NCI-H146 treated with DMSO at 0.1 percent for 48 hours (cell line): ENCODE measurements at regions not wholly inside any gene's neighbourhood (a gene's known extent, or its start where the extent isn't known, plus 50 kb on each side); places are given as distances from the start of the nearest gene placed in this dataset.
"Not testable (repeated sequence)": the region's sequence is repeated elsewhere in the genome, so short reads cannot be mapped to it uniquely, and the experiment has no call there.

Source experiments
- DNase-seq: peaks from one replicate; lab custom pipeline; 2025; ENCODE audit not compliant: unreplicated experiment; lab: John Stamatoyannopoulos, UW

GRCh38 chr6:11299421-11299784 is 66.9 kb upstream of the NEDD9 start:
- not testable (repeated sequence) for DNase-seq

GRCh38 chr6:11298651-11299420 is 66.4 kb upstream of the NEDD9 start:
- no peak for DNase-seq

GRCh38 chr6:11297376-11297729 is 64.9 kb upstream of the NEDD9 start:
- DNase-seq, result no peak

DNA sequence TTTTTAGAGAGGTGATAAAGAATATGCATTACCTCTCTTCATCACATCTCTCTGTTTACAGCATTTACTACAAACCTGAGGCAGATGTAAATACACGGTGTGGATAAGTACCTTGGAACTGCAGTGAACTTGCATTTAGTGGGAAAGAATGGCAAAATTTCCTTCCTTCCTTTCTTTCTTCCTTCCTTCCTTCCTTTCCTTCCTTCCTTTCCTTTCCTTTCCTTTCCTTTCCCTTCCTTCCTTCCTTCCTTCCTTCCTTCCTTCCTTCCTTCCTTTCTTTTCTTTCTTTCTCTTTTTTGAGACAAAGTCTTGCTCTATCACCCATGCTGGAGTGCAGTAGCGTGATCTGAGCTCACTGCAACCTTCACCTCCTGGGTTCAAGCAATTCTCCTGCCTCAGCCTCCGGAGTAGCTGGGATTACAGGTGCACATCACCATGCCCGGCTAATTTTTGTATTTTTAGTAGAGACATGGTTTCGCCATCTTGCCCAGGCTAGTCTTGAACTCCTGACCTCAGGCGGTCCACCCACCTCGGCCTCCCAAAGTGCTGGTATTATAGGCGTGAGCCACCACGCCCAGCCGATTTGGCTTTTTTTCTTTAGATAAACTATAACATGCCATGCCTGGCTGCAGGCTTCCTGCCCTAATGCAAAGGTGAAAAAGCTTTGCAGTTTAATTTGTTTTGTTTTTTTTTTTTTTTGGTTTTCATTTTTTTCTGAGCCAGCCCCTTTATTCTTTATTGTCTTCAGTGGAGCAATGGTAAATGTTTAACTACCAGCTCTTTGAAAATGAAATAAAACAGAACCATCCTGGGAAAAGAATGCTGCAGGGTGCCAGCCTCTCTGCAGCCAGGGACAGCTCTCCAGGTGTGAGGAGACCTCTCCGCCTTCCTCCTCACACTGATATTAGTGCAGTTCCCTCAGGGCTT is 64.2 kb upstream of the NEDD9 start:
- no peak for DNase-seq

DNA sequence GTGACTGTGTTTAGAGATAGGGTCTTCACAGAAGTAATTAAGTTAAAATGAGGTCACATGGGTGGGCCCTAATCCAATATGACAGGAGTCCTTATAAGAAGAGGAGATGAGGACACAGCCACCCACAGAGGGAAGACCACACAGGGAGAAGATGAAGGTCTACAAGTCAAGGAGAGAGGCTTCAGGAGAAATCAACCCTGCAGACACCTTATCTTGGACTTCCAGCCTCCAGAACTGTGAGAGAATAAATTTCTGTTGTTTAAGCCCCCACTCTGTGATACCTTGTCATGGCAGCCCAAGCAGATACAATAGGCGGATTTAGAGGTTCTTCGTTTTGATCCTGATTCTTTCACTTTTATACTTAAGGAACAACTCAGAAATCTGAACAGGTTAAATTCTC is 63.5 kb upstream of the NEDD9 start:
- no peak for DNase-seq

DNA sequence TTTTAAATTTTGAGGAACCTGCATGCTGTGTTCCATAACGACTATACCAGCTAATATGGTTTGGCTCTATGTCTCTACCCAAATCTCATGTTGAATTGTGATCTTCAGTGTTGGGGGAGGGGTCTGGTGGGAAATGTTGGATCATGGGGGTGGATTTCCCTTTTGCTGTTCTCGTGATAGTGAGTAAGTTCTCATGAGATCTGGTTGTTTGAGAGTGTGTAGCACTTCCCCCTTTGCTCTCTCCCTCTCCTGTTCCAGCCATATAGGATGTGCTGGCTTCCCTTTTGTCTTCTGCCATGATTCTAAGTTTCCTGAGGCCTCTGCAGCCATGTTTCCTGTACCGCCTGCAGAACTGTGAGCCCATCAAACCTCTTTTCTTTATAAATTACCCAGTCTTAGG is 61.8 kb upstream of the NEDD9 start:
- DNase-seq, result no peak

DNA sequence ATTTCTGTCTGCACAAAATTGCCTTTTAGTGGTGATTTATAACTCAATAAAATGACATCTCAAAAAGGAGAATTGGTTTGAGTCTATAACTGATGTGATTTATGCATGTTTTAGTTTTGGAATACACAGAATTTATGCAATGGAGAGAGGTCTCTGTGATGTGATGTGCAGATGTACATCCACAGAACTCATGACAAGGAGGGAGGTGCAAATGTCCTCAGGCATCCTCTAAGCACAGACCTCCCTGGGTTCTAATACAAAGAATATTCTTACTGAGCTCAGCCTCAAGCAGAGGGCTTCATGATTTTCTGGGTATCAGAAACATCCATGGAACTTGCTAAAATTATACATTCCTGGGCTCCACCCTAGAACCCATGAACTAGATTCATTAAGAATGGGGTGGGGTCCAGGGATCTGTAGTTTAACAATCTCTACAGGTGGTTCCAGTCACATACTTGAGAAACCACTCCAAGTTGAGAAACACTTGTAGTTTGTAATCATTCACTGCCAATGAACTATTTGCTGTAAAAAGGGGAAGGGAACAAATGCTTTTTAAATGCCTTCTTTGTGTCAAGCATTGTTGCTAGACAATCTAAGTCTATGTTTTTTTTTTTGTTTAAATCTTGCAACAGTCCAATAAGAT is 60.2 kb upstream of the NEDD9 start:
- no peak for DNase-seq

GRCh38 chr6:11292091-11292490 is 59.6 kb upstream of the NEDD9 start:
- no peak for DNase-seq

GRCh38 chr6:11291582-11291981 is 59.1 kb upstream of the NEDD9 start:
- no peak for DNase-seq

DNA sequence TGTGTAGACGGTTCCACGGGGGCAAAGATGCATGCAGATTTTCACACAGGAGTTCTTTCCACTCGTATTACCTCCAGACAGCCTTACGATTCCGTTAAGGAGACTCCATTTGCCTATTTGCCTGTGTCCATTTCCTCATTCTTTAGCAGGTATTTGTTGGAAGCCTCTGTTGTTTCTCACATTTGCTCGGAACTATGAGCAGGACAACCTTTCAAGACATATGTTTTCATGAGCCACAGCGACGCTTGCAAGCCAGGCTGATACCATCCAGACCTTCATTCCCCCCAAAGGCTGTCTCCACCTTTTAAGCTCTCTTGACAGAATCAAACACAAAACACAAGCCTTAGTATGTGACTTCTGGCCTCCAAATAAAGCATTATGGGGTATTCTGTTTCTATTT is 57.6 kb upstream of the NEDD9 start:
- no peak for DNase-seq

DNA sequence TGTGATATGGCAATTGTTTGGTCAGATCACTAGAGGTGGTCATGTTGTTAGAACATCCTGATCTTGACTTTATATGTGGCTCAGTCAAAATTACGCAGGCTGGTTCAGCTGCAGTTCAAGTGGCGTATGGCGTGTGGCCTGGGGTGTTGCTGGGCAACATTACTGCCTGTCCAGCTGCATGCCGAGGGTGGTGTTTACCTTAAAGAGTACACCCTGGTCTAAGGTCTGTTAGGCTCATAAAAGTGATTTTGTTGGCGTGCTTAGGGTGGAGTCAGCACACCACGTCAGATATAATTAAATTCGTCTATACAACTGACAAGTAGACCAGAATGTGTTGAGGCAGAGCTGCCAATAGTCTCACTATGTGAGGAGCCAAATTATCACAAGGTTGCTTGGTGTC is 55.6 kb upstream of the NEDD9 start:
- no peak for DNase-seq

GRCh38 chr6:11284996-11285395 is 52.5 kb upstream of the NEDD9 start:
- DNase-seq, result no peak

GRCh38 chr6:11283629-11284028 is 51.2 kb upstream of the NEDD9 start:
- DNase-seq, result no peak

GRCh38 chr6:11282875-11283274 is 50.4 kb upstream of the NEDD9 start:
- no peak for DNase-seq
